Hepatic stellate cell (primary cell): ENCODE measurements at regions not wholly inside any gene's neighbourhood (a gene's known extent, or its start where the extent isn't known, plus 50 kb on each side); places are given as distances from the start of the nearest gene placed in this dataset.

Source experiments
- DNase-seq: peaks from one replicate; pipeline ENCODE4 v3.0.0; 2011; ENCODE audit warnings: low spot score

DNA sequence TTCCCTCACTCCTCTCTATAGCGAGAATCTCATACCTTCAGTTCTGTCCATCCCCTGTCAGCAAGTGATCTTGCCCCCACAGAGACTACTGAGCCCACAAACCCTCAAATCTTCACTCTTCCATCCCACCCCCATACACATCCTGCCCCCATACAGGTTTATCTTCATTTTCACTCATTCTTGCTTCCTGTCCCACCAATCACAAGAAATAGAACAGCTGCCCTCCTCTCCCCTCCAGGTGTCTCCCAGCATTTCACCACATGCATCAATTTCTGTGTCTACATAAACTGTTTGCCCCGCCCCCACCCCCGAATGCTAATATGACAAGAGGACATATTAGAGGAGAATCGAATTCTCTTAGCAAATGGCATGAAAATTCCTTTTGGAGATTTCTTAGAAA lies 54.9 kb upstream of the CARMIL1 start:
- DNase-seq: no peak

GRCh38 chr6:25227854-25228253 lies 51.3 kb upstream of the CARMIL1 start:
- no peak for DNase-seq
